Common myeloid progenitor, CD34-positive (primary cell): ENCODE measurements at regions not wholly inside any gene's neighbourhood (a gene's known extent, or its start where the extent isn't known, plus 50 kb on each side); places are given as distances from the start of the nearest gene placed in this dataset.
A peak's percentile ranks its signal among the peaks of the same experiment; 100 is the strongest.

Experiments used
- CTCF ChIA-PET: fragments of 350-600 bp; sonication (Branson Sonifier 250); formaldehyde crosslinking; loops from one replicate; lab custom pipeline; 2021; ENCODE audit warnings: antibody characterized with exemption; lab: Charles Lee
- POLR2A ChIA-PET: fragments of 350-600 bp; sonication (Branson Sonifier 250); formaldehyde crosslinking; loops from one replicate; lab custom pipeline; 2021; ENCODE audit warnings: antibody characterized with exemption; lab: Charles Lee
- DNase-seq, 3 donors: peaks; one replicate each; pipeline versions ENCODE4 v3.0.0 to v3.0.0-alpha.2; 2013
- H3K27ac ChIP-seq, 2 experiments: 1 replicate in 1 of 2; 2 replicates in 1 of 2; pipeline ENCODE4 v1.7.0; 2013; ENCODE audit warnings: inconsistent platforms in 2 of 2, low read length in 2 of 2, mild to moderate bottlenecking in 2 of 2, low read depth in 1 of 2, moderate library complexity in 1 of 2; ENCODE audit not compliant: severe bottlenecking in 2 of 2, insufficient read depth in 1 of 2, poor library complexity in 1 of 2
- H3K27me3 ChIP-seq, 5 experiments: replicated peaks in 2 of 5; 1 replicate in 3 of 5; 2 replicates in 2 of 5; pipeline versions ENCODE4 v1.6.1 to v1.7.0; 2013; ENCODE audit warnings: low read length in 4 of 5, mild to moderate bottlenecking in 2 of 5, moderate library complexity in 2 of 5, inconsistent platforms in 1 of 5; ENCODE audit not compliant: insufficient read depth in 5 of 5, control insufficient read depth in 4 of 5
- H3K36me3 ChIP-seq, 4 experiments: 1 replicate in 2 of 4; 2 replicates in 2 of 4; pipeline versions ENCODE4 v1.6.1 to v1.7.0; 2013; ENCODE audit warnings: low read length in 3 of 4, control low read depth in 1 of 4, mild to moderate bottlenecking in 1 of 4; ENCODE audit not compliant: control insufficient read depth in 4 of 4, insufficient read depth in 4 of 4
- H3K4me1 ChIP-seq, 4 experiments: 1 replicate in 3 of 4; 2 replicates in 1 of 4; pipeline versions ENCODE4 v1.6.1 to v1.7.1; 2013; ENCODE audit warnings: low read length in 3 of 4, mild to moderate bottlenecking in 3 of 4, control low read depth in 1 of 4, inconsistent platforms in 1 of 4, moderate library complexity in 1 of 4; ENCODE audit not compliant: control insufficient read depth in 4 of 4, insufficient read depth in 4 of 4; ENCODE audit errors: control extremely low read depth in 1 of 4
- H3K4me3 ChIP-seq, 7 experiments: 1 replicate in 4 of 7; 2 replicates in 3 of 7; pipeline versions ENCODE4 v1.5.1 to v1.7.0; 2013; ENCODE audit warnings: mild to moderate bottlenecking in 7 of 7, low read length in 6 of 7, moderate library complexity in 6 of 7, inconsistent platforms in 2 of 7, low read depth in 2 of 7, control low read depth in 1 of 7; ENCODE audit not compliant: insufficient read depth in 4 of 7, control insufficient read depth in 1 of 7; ENCODE audit errors: extremely low read depth in 1 of 7
- H3K9me3 ChIP-seq, 5 experiments: 1 replicate in 4 of 5; 2 replicates in 1 of 5; pipeline versions ENCODE4 v1.6.1 to v1.7.1; 2013; ENCODE audit warnings: low read length in 4 of 5, mild to moderate bottlenecking in 2 of 5, inconsistent platforms in 1 of 5, low read depth in 1 of 5, moderate library complexity in 1 of 5; ENCODE audit not compliant: control insufficient read depth in 4 of 5, insufficient read depth in 2 of 5; ENCODE audit errors: control extremely low read depth in 1 of 5
- WGBS: methylation state at CpG from one replicate; pipeline ENCODE4 v1.1.5; 2013; ENCODE audit not compliant: insufficient coverage; 5-methylcytosine and 5-hydroxymethylcytosine counted together

DNA sequence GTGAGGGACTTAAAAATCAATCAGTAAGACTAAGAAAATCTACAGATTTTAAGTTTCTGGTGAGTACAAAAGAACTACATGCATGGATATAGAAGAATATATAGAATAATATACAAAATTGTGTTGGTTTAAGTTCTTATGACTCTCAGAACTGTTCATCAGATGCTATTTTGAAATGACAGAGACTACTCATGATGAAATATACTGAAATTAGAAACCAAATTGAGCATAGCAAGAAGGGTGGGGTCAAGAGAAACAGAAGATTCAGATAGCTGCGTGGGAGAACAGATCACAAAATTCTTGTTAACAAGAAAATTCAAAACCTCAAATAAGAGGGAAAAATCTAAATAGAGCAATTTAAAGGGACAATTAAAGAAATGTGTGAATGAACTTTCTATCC lies 2125.3 kb upstream of the RAG2 start:
- no peak overlapping the region for H3K4me3 ChIP-seq
- POLR2A ChIA-PET: no interaction called here
- H3K4me1 ChIP-seq: no peaks in the 10 kb centered on the region
- no peaks in the 10 kb centered on the region for H3K27me3 ChIP-seq
- H3K36me3 ChIP-seq: no peaks in the 10 kb centered on the region
- no CpG with 5 or more reads among the region's 1 CpG for WGBS
- CTCF ChIA-PET: no interaction called here
- no peaks in the 10 kb centered on the region for H3K9me3 ChIP-seq
- no peak overlapping the region for H3K27ac ChIP-seq
- no peak for DNase-seq

DNA sequence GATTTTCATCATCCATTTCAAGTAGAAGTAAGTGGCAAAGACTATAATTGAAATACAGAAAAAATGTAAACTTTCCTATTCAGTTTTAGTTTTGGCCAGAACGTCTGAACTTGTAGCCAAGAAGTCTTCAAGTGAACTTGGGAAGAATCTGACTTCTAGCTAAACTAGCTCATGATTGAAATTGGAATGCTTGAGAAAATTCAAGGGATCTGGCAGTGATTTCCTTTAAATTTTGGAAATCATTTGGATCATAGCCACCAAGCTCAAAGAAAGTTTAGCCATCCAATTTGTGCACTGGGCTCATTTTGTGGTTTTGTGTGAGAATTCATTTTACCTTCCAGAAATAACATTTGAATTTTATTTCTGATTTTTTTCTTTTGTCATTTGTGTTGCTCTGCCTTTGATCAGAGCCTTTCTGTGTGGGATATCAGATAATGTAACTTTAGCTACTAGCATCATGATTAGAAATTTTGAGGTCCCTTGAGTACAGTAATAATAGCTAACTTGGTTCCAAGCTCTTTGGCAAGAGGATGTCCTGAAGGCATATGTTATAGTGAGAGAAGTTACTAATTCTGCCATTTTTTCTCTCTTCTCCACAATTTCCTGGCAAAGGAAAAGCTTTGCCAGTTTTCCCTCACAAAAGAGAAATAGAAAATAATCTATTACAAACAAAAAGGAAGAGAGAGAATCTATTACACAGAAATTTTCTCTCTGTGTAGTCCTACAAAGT lies 2123.7 kb upstream of the RAG2 start:
- DNase-seq: no peak
- no peak overlapping the region for H3K27ac ChIP-seq
- H3K27me3 ChIP-seq: no peaks in the 10 kb centered on the region
- no peaks in the 10 kb centered on the region for H3K9me3 ChIP-seq
- ChIA-PET POLR2A (no interaction called here), CTCF (no interaction called here)
- 100% methylated on average over 1 of the region's 1 CpG for WGBS
- H3K4me3 ChIP-seq: no peak overlapping the region
- no peaks in the 10 kb centered on the region for H3K4me1 ChIP-seq
- H3K36me3 ChIP-seq: no peaks in the 10 kb centered on the region

DNA sequence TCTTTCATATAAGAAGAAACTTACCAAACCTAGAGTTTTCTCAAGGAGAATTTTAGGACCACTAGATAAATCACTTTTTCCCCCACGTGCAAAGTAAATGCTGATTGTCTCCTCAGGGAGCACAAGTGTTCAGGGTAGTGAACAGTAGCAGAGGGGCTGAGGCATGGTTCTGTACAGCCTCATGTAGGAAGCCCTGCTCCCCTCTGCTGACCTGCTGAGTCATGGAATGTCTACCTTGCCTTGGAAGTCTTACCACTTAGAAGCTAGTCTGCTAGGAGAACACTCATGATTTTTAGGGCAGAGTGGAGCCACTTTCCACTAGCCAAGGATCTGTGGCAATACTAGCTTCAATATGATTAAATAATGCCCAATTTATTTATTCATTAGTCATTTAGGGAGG lies 2120.6 kb upstream of the RAG2 start:
- Histone ChIP-seq H3K27me3 (no peaks in the 10 kb centered on the region), H3K4me3 (no peak overlapping the region), H3K9me3 (no peaks in the 10 kb centered on the region), H3K27ac (no peak overlapping the region), H3K36me3 (no peaks in the 10 kb centered on the region), H3K4me1 (no peaks in the 10 kb centered on the region)
- POLR2A ChIA-PET: no interaction called here
- DNase-seq: no peak
- CTCF ChIA-PET: no interaction called here
- 80% methylated on average over 1 of the region's 1 CpG for WGBS

DNA sequence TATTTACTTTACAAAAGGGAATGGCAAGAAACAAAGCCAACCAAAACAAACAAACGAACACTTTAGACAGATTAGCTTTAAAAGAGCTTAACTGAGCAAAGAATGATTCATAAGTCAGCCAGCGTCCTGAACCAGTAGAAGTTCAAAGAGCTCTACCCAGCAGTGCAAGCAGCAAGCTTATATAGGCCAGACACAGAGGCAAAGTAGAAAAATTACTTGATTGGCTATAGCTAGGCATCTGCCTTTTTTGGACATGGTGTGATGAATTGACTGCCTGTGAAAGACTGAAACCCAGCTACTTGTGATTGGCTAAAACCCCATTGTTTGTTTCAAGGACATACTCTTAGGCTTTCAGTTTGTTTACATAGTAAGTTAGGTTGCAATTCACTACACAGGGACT lies 2120.0 kb upstream of the RAG2 start:
- Histone ChIP-seq H3K27ac (no peak overlapping the region), H3K4me3 (no peak overlapping the region), H3K9me3 (no peaks in the 10 kb centered on the region), H3K27me3 (no peaks in the 10 kb centered on the region), H3K36me3 (no peaks in the 10 kb centered on the region), H3K4me1 (no peaks in the 10 kb centered on the region)
- CTCF ChIA-PET: no interaction called here
- POLR2A ChIA-PET: no interaction called here
- no peak for DNase-seq
- WGBS: 100% methylated on average over 2 of the region's 2 CpGs

DNA sequence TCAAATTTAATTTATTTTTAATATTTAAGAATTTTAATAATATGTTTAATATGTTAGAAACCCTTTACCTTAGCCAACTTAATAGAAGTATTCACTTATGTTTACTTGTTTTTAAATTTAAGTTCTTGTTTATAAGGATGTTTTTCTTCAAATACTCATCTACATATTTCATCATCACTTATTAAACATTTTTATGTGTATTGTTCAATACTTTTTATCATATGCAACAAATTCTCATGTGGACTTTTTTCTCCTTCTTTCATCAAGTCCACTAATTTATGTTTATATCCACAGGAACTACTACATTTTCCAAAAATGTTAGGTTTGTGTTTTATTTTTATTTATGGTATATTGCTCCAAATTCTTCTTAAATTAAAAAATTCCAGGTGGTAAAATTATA lies 2113.1 kb upstream of the RAG2 start:
- ChIA-PET POLR2A (no interaction called here), CTCF (no interaction called here)

DNA sequence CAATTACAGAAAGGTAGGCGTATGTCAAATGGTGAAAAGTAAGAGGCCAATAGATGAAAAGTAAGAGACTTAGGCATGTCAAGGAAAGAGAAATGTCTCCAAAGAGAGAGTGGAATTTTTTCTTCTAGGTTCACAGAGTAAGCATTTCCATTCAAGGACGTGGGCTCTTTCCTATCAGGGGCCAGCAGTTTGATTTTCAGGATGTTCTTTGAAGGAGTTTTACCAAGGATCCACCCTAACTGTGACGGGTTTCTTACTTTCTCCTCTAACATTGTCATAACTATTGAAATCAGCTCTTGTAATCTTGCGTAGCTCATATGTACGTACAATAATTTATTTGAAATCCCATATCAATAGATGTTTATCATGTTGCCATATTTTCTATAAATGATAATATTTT lies 2112.2 kb upstream of the RAG2 start:
- Histone ChIP-seq H3K4me3 (no peak overlapping the region), H3K36me3 (no peaks in the 10 kb centered on the region), H3K27ac (no peak overlapping the region), H3K4me1 (no peaks in the 10 kb centered on the region), H3K27me3 (no peaks in the 10 kb centered on the region), H3K9me3 (no peaks in the 10 kb centered on the region)
- POLR2A ChIA-PET: no interaction called here
- CTCF ChIA-PET: no interaction called here
- WGBS: 100% methylated on average over 1 of the region's 5 CpGs
- DNase-seq: peak in 2 of 3 donors; percentile 0 to 9

More for the DNA sequence above, 2113.1 kb upstream of the RAG2 start:
- Histone ChIP-seq H3K9me3 (no peaks in the 10 kb centered on the region), H3K4me1 (no peaks in the 10 kb centered on the region), H3K27me3 (no peaks in the 10 kb centered on the region), H3K36me3 (no peaks in the 10 kb centered on the region), H3K4me3 (no peak overlapping the region), H3K27ac (no peak overlapping the region)
- DNase-seq: no peak

DNA sequence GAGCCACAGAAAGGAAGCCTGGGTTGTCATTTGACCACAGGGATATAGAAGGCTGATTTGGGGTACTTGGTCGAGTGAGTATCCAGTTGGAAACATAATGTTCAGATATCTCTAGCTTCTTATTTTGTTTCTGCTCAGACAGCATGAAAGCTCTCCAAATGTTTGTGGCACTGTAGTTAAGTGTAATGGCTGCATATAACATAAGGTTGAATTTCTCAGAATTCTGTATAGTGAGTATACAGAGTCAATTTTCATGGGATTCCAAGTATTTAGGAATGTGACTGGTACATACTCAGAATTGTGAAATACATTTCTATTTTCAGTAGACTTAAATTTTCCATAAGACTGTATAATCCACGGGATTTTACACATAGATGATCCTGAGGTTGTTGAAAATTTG lies 2102.1 kb upstream of the RAG2 start:
- no peak for DNase-seq
- 100% methylated on average over 1 of the region's 2 CpGs for WGBS
- no peaks in the 10 kb centered on the region for H3K27me3 ChIP-seq
- no peak overlapping the region for H3K27ac ChIP-seq
- CTCF ChIA-PET: no interaction called here
- POLR2A ChIA-PET: no interaction called here
- no peaks in the 10 kb centered on the region for H3K36me3 ChIP-seq
- H3K4me1 ChIP-seq: no peaks in the 10 kb centered on the region
- peaks cover 0 to 2% (median 0%) of the 10 kb centered on the region in 5 experiments for H3K9me3 ChIP-seq
- no peak overlapping the region for H3K4me3 ChIP-seq
